ENCODE measurements at regions not wholly inside any gene's neighbourhood (a gene's known extent, or its start where the extent isn't known, plus 50 kb on each side); places are given as distances from the start of the nearest gene placed in this dataset.

DNA sequence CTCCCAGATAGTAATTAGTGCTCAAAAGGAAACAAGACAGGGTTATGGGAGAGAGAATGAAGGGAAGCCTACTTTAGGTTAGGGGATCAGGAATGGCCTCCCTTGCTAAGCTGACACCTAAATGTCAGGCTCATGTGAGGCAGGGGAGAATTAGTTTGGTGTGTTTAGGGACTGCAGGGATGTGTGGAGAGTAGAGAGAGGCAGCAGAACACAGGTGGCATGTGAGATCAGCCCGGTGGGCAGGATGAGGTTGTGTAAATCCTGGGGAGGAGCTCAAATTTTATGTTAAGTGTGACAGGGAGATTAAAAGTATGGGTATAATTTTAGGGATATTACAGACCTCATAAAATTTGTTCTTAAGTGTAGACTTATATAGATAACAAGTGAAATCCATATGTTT lies 56.2 kb upstream of the ZNF438 start:
- H3K4me2 ChIP-seq (ENCODE audit: insufficient read depth, low read length): no peak overlapping the region
- no peak overlapping the region for H3K27ac ChIP-seq (ENCODE audit: insufficient read depth, low read depth, low read length)
- H4K20me1 ChIP-seq (replicated peaks; ENCODE audit: control insufficient read depth, extremely low read depth, insufficient read depth, low read length): no peaks in the 10 kb centered on the region
- dilution Hi-C loops (cut with MboI; ENCODE audit: extremely low pct_ligation_motif_present, low sequenced_read_pairs) (no loop called here), intact Hi-C loops (cut with micrococcal nuclease) (no loop called here)
- no peaks in the 10 kb centered on the region for H3K79me2 ChIP-seq (ENCODE audit: control insufficient read depth, insufficient read depth, low read length)
- no peaks in the 10 kb centered on the region for H3K36me3 ChIP-seq (ENCODE audit: control insufficient read depth in 2 of 2, extremely low read depth in 1 of 2, insufficient read depth in 2 of 2, low read length in 2 of 2)
- no peak for FAIRE-seq
- H3K4me3 ChIP-seq (replicated peaks in 1 of 3; ENCODE audit: insufficient read depth in 1 of 3, low read depth in 1 of 3, low read length in 3 of 3): no peak overlapping the region
- H3K9me3 ChIP-seq (replicated peaks; ENCODE audit: control insufficient read depth, insufficient read depth, low read length): no peaks in the 10 kb centered on the region
- TF ChIP-seq MYC (IDR thresholded peaks at IDR 0.05; ENCODE audit: low read depth, low read length) (no peak), POLR2AphosphoS5 (IDR thresholded peaks at IDR 0.05; ENCODE audit: insufficient read depth, low read depth, low read length) (no peak), FOS (IDR thresholded peaks at IDR 0.05; ENCODE audit: borderline replicate concordance, insufficient read depth, low read length) (no peak), GATA2 (IDR thresholded peaks at IDR 0.05; ENCODE audit: insufficient read depth, insufficient read length, low read depth, low read length) (no peak)
- TF ChIP-seq, protein P1, sequence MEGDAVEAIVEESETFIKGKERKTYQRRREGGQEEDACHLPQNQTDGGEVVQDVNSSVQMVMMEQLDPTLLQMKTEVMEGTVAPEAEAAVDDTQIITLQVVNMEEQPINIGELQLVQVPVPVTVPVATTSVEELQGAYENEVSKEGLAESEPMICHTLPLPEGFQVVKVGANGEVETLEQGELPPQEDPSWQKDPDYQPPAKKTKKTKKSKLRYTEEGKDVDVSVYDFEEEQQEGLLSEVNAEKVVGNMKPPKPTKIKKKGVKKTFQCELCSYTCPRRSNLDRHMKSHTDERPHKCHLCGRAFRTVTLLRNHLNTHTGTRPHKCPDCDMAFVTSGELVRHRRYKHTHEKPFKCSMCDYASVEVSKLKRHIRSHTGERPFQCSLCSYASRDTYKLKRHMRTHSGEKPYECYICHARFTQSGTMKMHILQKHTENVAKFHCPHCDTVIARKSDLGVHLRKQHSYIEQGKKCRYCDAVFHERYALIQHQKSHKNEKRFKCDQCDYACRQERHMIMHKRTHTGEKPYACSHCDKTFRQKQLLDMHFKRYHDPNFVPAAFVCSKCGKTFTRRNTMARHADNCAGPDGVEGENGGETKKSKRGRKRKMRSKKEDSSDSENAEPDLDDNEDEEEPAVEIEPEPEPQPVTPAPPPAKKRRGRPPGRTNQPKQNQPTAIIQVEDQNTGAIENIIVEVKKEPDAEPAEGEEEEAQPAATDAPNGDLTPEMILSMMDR (IDR thresholded peaks at IDR 0.05; ENCODE audit: extremely low read depth in 1 of 2, insufficient read depth in 1 of 2, low read depth in 1 of 2, low read length in 2 of 2): no peak
- TF ChIP-seq, protein P2, sequence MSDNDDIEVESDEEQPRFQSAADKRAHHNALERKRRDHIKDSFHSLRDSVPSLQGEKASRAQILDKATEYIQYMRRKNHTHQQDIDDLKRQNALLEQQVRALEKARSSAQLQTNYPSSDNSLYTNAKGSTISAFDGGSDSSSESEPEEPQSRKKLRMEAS (IDR thresholded peaks at IDR 0.05; ENCODE audit: insufficient read depth, insufficient read length): no peak
- no peaks in the 10 kb centered on the region for H3K27me3 ChIP-seq (ENCODE audit: control insufficient read depth in 2 of 2, insufficient read depth in 2 of 2, low read length in 2 of 2)
- CTCF ChIA-PET: interaction anchor here (1.0 kb wide), 2 partner anchors 11 to 13 kb away, joined by 4 read pairs; no protein-coding TSS in a partner anchor
- H3K9me1 ChIP-seq (replicated peaks; ENCODE audit: control insufficient read depth, extremely low read depth, insufficient read depth, low read length): no peaks in the 10 kb centered on the region
- H3K4me1 ChIP-seq (ENCODE audit: control insufficient read depth, extremely low read depth, insufficient read depth, low read length): no peaks in the 10 kb centered on the region
- POLR2A ChIA-PET: no interaction called here
- H3K9ac ChIP-seq (replicated peaks; ENCODE audit: extremely low read depth, insufficient read depth, low read length): no peak overlapping the region
- DNase-seq (ENCODE audit: low read depth, low spot score): no peak
- BruUV-seq (replicated peaks): no TSS peak
- no peak overlapping the region for H2AFZ ChIP-seq (ENCODE audit: low read depth, low read length)
